ENCODE measurements at regions not wholly inside any gene's neighbourhood (a gene's known extent, or its start where the extent isn't known, plus 50 kb on each side); places are given as distances from the start of the nearest gene placed in this dataset.

- Histone ChIP-seq H3F3A (ENCODE audit: insufficient read depth, low read depth) (no peaks in the 10 kb centered on the region), H3K4me3 (no peak overlapping the region), H4K20me1 (ENCODE audit: insufficient read depth) (no peaks in the 10 kb centered on the region), H3K27me3 (ENCODE audit: insufficient read depth, low read depth) (no peaks in the 10 kb centered on the region; the same call in 1 of the 2 replicates), H3K27ac (no peak overlapping the region), H3K4me1 (replicated peaks; ENCODE audit: insufficient read depth) (no peaks in the 10 kb centered on the region), H3K9me3 (ENCODE audit: insufficient read depth, low read depth) (no peaks in the 10 kb centered on the region), H3K9me2 (ENCODE audit: insufficient read depth) (no peaks in the 10 kb centered on the region), H3K4me2 (no peak overlapping the region), H2AFZ (no peak overlapping the region), H3K79me2 (ENCODE audit: low read depth) (no peaks in the 10 kb centered on the region), H3K36me3 (ENCODE audit: low read depth) (no peaks in the 10 kb centered on the region)
- CTCF ChIA-PET: no interaction called here
- intact Hi-C loops (cut with micrococcal nuclease; ENCODE audit: unreplicated experiment): no loop called here
- TF ChIP-seq CTCF (conservative IDR thresholded peaks at IDR 0.05) (no peak), EZH2 (IDR thresholded peaks at IDR 0.05; ENCODE audit: low read depth) (no peak)
- DNase-seq: no peak
- POLR2A ChIA-PET (ENCODE audit: unreplicated experiment): no interaction called here
- no TSS peak for BruUV-seq (replicated peaks)
These were observed 95.4 kb upstream of the HABP2 start for GRCh38 chr10:113457408-113457807.

- intact Hi-C loops (cut with micrococcal nuclease; ENCODE audit: unreplicated experiment): no loop called here
- POLR2A ChIA-PET (ENCODE audit: unreplicated experiment): no interaction called here
These were observed 94.4 kb upstream of the HABP2 start for GRCh38 chr10:113458451-113458850.

GRCh38 chr10:113458944-113459343, 93.9 kb upstream of the HABP2 start:
- no peaks in the 10 kb centered on the region for H3K79me2 ChIP-seq (ENCODE audit: low read depth)
- TF ChIP-seq EZH2 (IDR thresholded peaks at IDR 0.05; ENCODE audit: low read depth) (no peak), CTCF (conservative IDR thresholded peaks at IDR 0.05) (no peak)
- no peak overlapping the region for H2AFZ ChIP-seq
- intact Hi-C loops (cut with micrococcal nuclease; ENCODE audit: unreplicated experiment): no loop called here
- H4K20me1 ChIP-seq (ENCODE audit: insufficient read depth): no peaks in the 10 kb centered on the region
- POLR2A ChIA-PET (ENCODE audit: unreplicated experiment): no interaction called here
- CTCF ChIA-PET: no interaction called here
- H3K9me3 ChIP-seq (ENCODE audit: insufficient read depth, low read depth): no peaks in the 10 kb centered on the region
- BruUV-seq (replicated peaks): no TSS peak
- no peaks in the 10 kb centered on the region for H3K4me1 ChIP-seq (replicated peaks; ENCODE audit: insufficient read depth)
- no peak for DNase-seq
- H3F3A ChIP-seq (ENCODE audit: insufficient read depth, low read depth): no peaks in the 10 kb centered on the region
- no peak overlapping the region for H3K27ac ChIP-seq
- H3K4me2 ChIP-seq: no peak overlapping the region
- H3K4me3 ChIP-seq: no peak overlapping the region
- no peaks in the 10 kb centered on the region for H3K36me3 ChIP-seq (ENCODE audit: low read depth)
- no peaks in the 10 kb centered on the region; the same call in 1 of the 2 replicates for H3K27me3 ChIP-seq (ENCODE audit: insufficient read depth, low read depth)
- H3K9me2 ChIP-seq (ENCODE audit: insufficient read depth): no peaks in the 10 kb centered on the region

More at GRCh38 chr10:113458451-113458850, 94.4 kb upstream of the HABP2 start:
- H4K20me1 ChIP-seq (ENCODE audit: insufficient read depth): no peaks in the 10 kb centered on the region
- no peaks in the 10 kb centered on the region for H3F3A ChIP-seq (ENCODE audit: insufficient read depth, low read depth)
- no peak overlapping the region for H2AFZ ChIP-seq
- H3K36me3 ChIP-seq (ENCODE audit: low read depth): no peaks in the 10 kb centered on the region
- no peak overlapping the region for H3K27ac ChIP-seq
- H3K79me2 ChIP-seq (ENCODE audit: low read depth): no peaks in the 10 kb centered on the region
- BruUV-seq (replicated peaks): no TSS peak
- no peaks in the 10 kb centered on the region for H3K9me2 ChIP-seq (ENCODE audit: insufficient read depth)
- no peak for DNase-seq
- no peak for TF ChIP-seq CTCF (conservative IDR thresholded peaks at IDR 0.05)
- H3K27me3 ChIP-seq (ENCODE audit: insufficient read depth, low read depth): no peaks in the 10 kb centered on the region; the same call in 1 of the 2 replicates
- H3K4me2 ChIP-seq: no peak overlapping the region
- H3K4me3 ChIP-seq: no peak overlapping the region
- CTCF ChIA-PET: no interaction called here
- H3K4me1 ChIP-seq (replicated peaks; ENCODE audit: insufficient read depth): no peaks in the 10 kb centered on the region
- no peaks in the 10 kb centered on the region for H3K9me3 ChIP-seq (ENCODE audit: insufficient read depth, low read depth)

Measured in PC-9 (cell line).